ENCODE measurements at regions not wholly inside any gene's neighbourhood (a gene's known extent, or its start where the extent isn't known, plus 50 kb on each side); places are given as distances from the start of the nearest gene placed in this dataset.

DNA sequence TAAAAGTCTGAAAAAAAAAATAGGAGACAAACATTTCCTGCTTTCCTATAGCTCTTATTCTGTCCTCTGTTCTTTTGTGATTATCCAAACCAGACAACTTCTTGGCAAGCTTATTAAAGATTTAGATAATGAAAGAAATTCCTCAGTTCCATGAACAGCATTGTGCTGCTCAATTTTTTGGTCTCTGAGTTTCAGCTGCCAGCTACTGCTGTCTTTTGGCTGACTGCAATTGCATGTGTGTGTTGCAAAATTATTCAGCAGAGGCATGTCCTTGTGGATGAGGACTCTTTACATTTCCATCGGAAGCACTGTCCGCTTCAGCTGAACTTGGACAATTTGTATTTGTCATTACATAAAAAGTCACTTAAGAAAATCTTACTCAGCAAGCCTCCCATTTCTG is 397.3 kb upstream of the RASGRP1 start:
- H3K27ac Mint-ChIP-seq: no peak overlapping the region
- Histone ChIP-seq H3K9me3 (ENCODE audit: low read length) (no peaks in the 10 kb centered on the region), H3K4me3 (ENCODE audit: low read length) (no peak overlapping the region), H3K27me3 (ENCODE audit: insufficient read depth, low read length, poor library complexity, severe bottlenecking) (no peaks in the 10 kb centered on the region), H3K4me1 (ENCODE audit: insufficient read depth, low read length) (no peaks in the 10 kb centered on the region), H3K36me3 (ENCODE audit: insufficient read depth, low read length) (no peaks in the 10 kb centered on the region), H3K27ac (ENCODE audit: low read depth, low read length) (no peak overlapping the region)
- no peak overlapping the region for H3K4me3 Mint-ChIP-seq
- no peaks in the 10 kb centered on the region for H3K4me1 Mint-ChIP-seq
- CTCF ChIA-PET: no interaction called here
- POLR2A ChIA-PET: no interaction called here
- peaks cover 0 to 2% (median 0%) of the 10 kb centered on the region in 5 donors for H3K9me3 Mint-ChIP-seq
- peaks cover 2 to 5% of the 10 kb centered on the region in 2 donors for H3K27me3 Mint-ChIP-seq
- DNase-seq: no peak
- H3K36me3 Mint-ChIP-seq: no peaks in the 10 kb centered on the region

DNA sequence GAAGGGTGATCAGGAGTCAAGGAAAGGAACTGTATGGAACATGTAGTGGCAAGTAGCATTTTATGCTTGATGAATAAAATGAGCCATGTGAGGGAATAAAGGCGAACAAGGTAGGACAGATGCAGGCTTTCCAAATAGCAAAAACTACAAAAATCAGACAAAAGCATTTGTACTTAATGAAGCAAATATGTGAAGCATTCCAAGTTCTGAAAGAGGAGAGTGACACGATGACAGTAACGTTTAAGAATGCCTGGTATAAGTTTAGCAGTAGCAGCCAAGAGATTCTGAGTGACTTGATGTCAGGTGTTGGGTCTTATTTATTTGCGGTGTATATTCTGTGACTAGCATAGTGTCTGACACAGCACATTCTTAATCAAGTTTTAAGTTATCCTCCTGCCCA is 408.2 kb upstream of the RASGRP1 start:
- POLR2A ChIA-PET: no interaction called here
- H3K4me1 Mint-ChIP-seq: no peaks in the 10 kb centered on the region
- no peaks in the 10 kb centered on the region for H3K4me1 ChIP-seq (ENCODE audit: insufficient read depth, low read length)
- H3K4me3 Mint-ChIP-seq: no peak overlapping the region
- CTCF ChIA-PET: no interaction called here
- H3K36me3 ChIP-seq (ENCODE audit: insufficient read depth, low read length): no peaks in the 10 kb centered on the region
- DNase-seq: no peak
- H3K27ac ChIP-seq (ENCODE audit: low read depth, low read length): no peak overlapping the region
- H3K9me3 Mint-ChIP-seq: peaks cover 0 to 14% (median 8%) of the 10 kb centered on the region in 5 donors
- peak overlapping the region in 1 of 8 donors; percentile 6 for H3K27ac Mint-ChIP-seq
- H3K27me3 Mint-ChIP-seq: peaks cover 10 to 11% of the 10 kb centered on the region in 2 donors
- no peaks in the 10 kb centered on the region for H3K27me3 ChIP-seq (ENCODE audit: insufficient read depth, low read length, poor library complexity, severe bottlenecking)
- H3K9me3 ChIP-seq (ENCODE audit: low read length): no peaks in the 10 kb centered on the region
- H3K36me3 Mint-ChIP-seq: no peaks in the 10 kb centered on the region
- H3K4me3 ChIP-seq (ENCODE audit: low read length): no peak overlapping the region

DNA sequence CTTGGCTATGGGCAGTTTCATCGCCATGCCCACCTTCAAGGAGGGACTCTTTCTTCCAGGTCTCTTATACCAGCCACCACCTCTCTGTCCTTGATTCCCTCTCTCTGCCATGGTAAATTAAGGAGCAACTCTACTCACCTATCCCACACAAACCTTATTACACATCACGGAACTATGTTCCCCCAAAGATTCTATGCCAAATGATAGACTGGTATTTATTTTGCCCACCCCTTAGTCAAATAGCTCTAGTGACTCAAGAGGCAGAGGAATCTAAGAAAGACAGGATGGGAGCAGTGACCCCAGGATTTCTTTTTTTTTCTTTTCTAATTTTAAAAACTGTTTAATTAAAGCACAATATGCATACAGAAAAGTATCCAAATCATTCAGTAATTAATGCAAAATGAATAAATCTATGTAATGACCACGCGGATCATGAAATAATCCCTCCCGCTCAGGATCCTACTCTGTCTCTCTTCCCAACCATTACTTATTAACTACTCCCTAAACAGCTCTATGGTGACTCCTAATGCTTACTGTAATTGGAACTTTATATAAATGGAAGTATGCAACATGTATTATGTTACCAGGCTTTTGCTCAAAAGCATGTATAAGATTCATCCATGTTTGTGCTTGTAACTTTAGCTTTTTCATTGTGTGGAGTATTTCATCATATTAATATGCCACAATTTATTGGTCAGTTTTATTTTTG is 410.8 kb upstream of the RASGRP1 start:
- no peaks in the 10 kb centered on the region for H3K27me3 ChIP-seq (ENCODE audit: insufficient read depth, low read length, poor library complexity, severe bottlenecking)
- H3K36me3 ChIP-seq (ENCODE audit: insufficient read depth, low read length): no peaks in the 10 kb centered on the region
- H3K27ac ChIP-seq (ENCODE audit: low read depth, low read length): no peak overlapping the region
- no peaks in the 10 kb centered on the region for H3K4me1 Mint-ChIP-seq
- H3K4me3 Mint-ChIP-seq: no peak overlapping the region
- DNase-seq: no peak
- no peak overlapping the region for H3K27ac Mint-ChIP-seq
- H3K27me3 Mint-ChIP-seq: peaks cover 0 to 23% of the 10 kb centered on the region in 2 donors
- H3K4me1 ChIP-seq (ENCODE audit: insufficient read depth, low read length): no peaks in the 10 kb centered on the region
- no peaks in the 10 kb centered on the region for H3K9me3 ChIP-seq (ENCODE audit: low read length)
- H3K36me3 Mint-ChIP-seq: no peaks in the 10 kb centered on the region
- H3K9me3 Mint-ChIP-seq: peaks cover 12 to 29% (median 19%) of the 10 kb centered on the region in 5 donors
- no peak overlapping the region for H3K4me3 ChIP-seq (ENCODE audit: low read length)
- ChIA-PET CTCF (no interaction called here), POLR2A (no interaction called here)

DNA sequence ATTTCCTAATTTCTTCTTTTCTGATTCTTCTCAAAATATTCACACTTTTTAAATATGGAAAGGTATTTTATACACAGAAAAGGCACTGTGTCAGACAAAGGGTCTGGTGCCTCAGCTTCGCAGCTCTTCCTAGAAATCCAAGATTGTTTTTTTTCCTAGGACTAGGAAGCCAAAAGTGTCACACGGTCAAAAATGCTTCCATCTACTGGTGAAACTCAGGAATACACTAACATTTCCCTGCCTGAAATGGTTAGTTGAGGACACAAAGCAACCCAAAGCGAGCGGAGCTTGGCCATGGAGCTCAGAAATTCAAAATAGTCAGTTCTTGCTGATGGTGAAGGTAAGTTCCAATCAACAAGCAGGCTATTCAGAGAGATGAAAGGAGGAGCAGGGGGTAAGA is 426.5 kb upstream of the RASGRP1 start:
- H3K4me1 Mint-ChIP-seq: no peaks in the 10 kb centered on the region
- no peak overlapping the region for H3K4me3 Mint-ChIP-seq
- H3K9me3 Mint-ChIP-seq: no peaks in the 10 kb centered on the region
- peaks cover 5 to 9% of the 10 kb centered on the region in 2 donors for H3K27me3 Mint-ChIP-seq
- H3K27ac Mint-ChIP-seq: no peak overlapping the region
- Histone ChIP-seq H3K4me1 (ENCODE audit: insufficient read depth, low read length) (no peaks in the 10 kb centered on the region), H3K36me3 (ENCODE audit: insufficient read depth, low read length) (no peaks in the 10 kb centered on the region), H3K27ac (ENCODE audit: low read depth, low read length) (no peak overlapping the region), H3K27me3 (ENCODE audit: insufficient read depth, low read length, poor library complexity, severe bottlenecking) (no peaks in the 10 kb centered on the region), H3K9me3 (ENCODE audit: low read length) (no peaks in the 10 kb centered on the region), H3K4me3 (ENCODE audit: low read length) (no peak overlapping the region)
- no peaks in the 10 kb centered on the region for H3K36me3 Mint-ChIP-seq
- ChIA-PET CTCF (no interaction called here), POLR2A (no interaction called here)
- DNase-seq: no peak

DNA sequence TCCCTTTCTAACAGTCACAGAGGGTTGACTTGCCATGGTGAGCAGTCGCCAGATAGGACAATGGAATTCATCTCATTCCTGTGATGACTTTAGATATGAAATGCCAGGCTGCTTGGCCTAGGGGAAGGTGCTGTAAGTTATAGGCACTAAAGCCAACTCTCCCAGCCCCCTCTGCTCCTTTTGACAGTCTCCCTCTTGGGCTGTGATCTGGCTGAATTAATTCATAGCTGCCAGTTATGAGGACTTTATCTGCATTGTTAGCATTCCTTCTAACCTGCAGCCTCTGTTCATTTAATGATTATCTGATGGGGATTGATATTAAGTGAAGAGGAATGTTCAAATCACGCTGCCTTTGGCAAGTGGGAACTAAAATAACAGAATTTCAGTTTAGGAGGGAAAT is 427.1 kb upstream of the RASGRP1 start:
- DNase-seq: no peak
- H3K27ac ChIP-seq (ENCODE audit: low read depth, low read length): no peak overlapping the region
- no peaks in the 10 kb centered on the region for H3K9me3 ChIP-seq (ENCODE audit: low read length)
- Mint-ChIP-seq H3K9me3 (no peaks in the 10 kb centered on the region), H3K4me3 (no peak overlapping the region), H3K27ac (no peak overlapping the region), H3K36me3 (no peaks in the 10 kb centered on the region), H3K4me1 (no peaks in the 10 kb centered on the region), H3K27me3 (peaks cover 5 to 15% of the 10 kb centered on the region in 2 donors)
- H3K4me3 ChIP-seq (ENCODE audit: low read length): no peak overlapping the region
- no peaks in the 10 kb centered on the region for H3K27me3 ChIP-seq (ENCODE audit: insufficient read depth, low read length, poor library complexity, severe bottlenecking)
- ChIA-PET POLR2A (no interaction called here), CTCF (no interaction called here)
- no peaks in the 10 kb centered on the region for H3K36me3 ChIP-seq (ENCODE audit: insufficient read depth, low read length)
- no peaks in the 10 kb centered on the region for H3K4me1 ChIP-seq (ENCODE audit: insufficient read depth, low read length)

DNA sequence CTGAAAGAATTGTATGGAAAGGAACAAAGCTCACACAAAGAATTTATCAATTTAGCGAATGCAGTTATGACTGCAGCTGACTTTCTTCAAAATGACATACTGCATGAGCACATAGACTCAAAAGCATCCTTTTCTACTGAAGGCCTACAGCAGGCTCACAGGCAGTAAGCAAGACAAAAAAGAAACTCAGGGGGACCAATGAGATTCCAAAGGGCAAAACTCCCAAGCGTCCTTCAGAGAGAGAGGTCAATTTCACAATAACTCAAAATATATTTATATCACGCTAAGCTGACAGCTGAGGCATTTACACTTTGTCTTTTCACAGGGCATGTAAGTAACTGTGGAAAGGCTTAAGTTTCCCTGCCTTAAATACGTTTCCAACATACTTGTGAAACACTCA is 427.9 kb upstream of the RASGRP1 start:
- Mint-ChIP-seq H3K27me3 (peaks cover 5 to 22% of the 10 kb centered on the region in 2 donors), H3K36me3 (no peaks in the 10 kb centered on the region), H3K9me3 (no peaks in the 10 kb centered on the region), H3K4me3 (no peak overlapping the region), H3K27ac (peak overlapping the region in 1 of 8 donors; percentile 54), H3K4me1 (no peaks in the 10 kb centered on the region)
- CTCF ChIA-PET: no interaction called here
- Histone ChIP-seq H3K4me1 (ENCODE audit: insufficient read depth, low read length) (no peaks in the 10 kb centered on the region), H3K9me3 (ENCODE audit: low read length) (no peaks in the 10 kb centered on the region), H3K4me3 (ENCODE audit: low read length) (no peak overlapping the region), H3K36me3 (ENCODE audit: insufficient read depth, low read length) (no peaks in the 10 kb centered on the region), H3K27ac (ENCODE audit: low read depth, low read length) (no peak overlapping the region), H3K27me3 (ENCODE audit: insufficient read depth, low read length, poor library complexity, severe bottlenecking) (no peaks in the 10 kb centered on the region)
- DNase-seq: no peak
- POLR2A ChIA-PET: no interaction called here

DNA sequence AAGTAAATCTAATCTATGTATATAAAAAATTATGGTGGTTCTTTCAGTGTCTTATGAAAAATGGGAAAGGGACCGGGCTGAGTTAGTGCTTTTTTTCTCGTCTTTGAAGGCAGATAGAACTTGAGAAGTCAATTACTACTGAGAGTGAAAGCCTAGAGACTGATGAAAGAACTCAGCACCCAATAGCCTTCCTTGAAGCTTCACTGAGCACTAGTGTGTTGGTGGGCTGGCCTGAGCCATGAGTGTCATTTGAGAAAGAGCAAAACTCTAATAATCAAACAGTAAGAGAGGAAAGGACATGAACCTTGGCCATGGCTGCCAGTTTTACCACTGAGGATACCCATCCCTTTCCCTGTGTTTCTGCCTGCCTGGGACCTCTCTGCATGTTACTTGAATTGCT is 428.3 kb upstream of the RASGRP1 start:
- ChIA-PET POLR2A (no interaction called here), CTCF (no interaction called here)
- H3K4me3 ChIP-seq (ENCODE audit: low read length): no peak overlapping the region
- no peaks in the 10 kb centered on the region for H3K4me1 ChIP-seq (ENCODE audit: insufficient read depth, low read length)
- H3K27ac Mint-ChIP-seq: no peak overlapping the region
- no peak overlapping the region for H3K27ac ChIP-seq (ENCODE audit: low read depth, low read length)
- H3K27me3 ChIP-seq (ENCODE audit: insufficient read depth, low read length, poor library complexity, severe bottlenecking): no peaks in the 10 kb centered on the region
- H3K4me1 Mint-ChIP-seq: no peaks in the 10 kb centered on the region
- no peaks in the 10 kb centered on the region for H3K36me3 Mint-ChIP-seq
- no peaks in the 10 kb centered on the region for H3K9me3 ChIP-seq (ENCODE audit: low read length)
- DNase-seq: no peak
- H3K27me3 Mint-ChIP-seq: peaks cover 5 to 23% of the 10 kb centered on the region in 2 donors
- H3K4me3 Mint-ChIP-seq: no peak overlapping the region
- no peaks in the 10 kb centered on the region for H3K36me3 ChIP-seq (ENCODE audit: insufficient read depth, low read length)
- no peaks in the 10 kb centered on the region for H3K9me3 Mint-ChIP-seq

DNA sequence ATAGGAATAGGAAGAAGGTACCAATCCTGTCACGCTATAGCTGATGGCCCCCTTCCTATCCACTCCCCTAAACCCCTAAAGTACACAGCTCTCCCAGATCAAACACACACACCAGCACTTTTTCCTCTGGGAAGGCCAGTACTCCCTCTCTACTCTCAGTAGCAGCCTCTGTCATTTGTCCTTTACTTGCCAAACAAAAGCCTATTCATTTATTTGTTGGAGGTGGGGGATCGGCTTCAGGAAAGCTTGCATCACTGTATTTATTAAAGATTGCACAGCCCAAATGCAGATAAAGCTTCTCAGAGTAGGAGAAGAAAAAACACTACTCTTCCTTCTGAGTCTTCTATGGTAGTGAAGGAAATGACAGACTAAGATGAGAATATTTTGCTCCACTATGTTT is 429.7 kb upstream of the RASGRP1 start:
- H3K9me3 Mint-ChIP-seq: no peaks in the 10 kb centered on the region
- no peak for DNase-seq
- Histone ChIP-seq H3K9me3 (ENCODE audit: low read length) (no peaks in the 10 kb centered on the region), H3K36me3 (ENCODE audit: insufficient read depth, low read length) (no peaks in the 10 kb centered on the region), H3K27ac (ENCODE audit: low read depth, low read length) (no peak overlapping the region), H3K4me3 (ENCODE audit: low read length) (no peak overlapping the region), H3K27me3 (ENCODE audit: insufficient read depth, low read length, poor library complexity, severe bottlenecking) (peaks cover 4% of the 10 kb centered on the region), H3K4me1 (ENCODE audit: insufficient read depth, low read length) (no peaks in the 10 kb centered on the region)
- H3K4me3 Mint-ChIP-seq: no peak overlapping the region
- ChIA-PET POLR2A (no interaction called here), CTCF (no interaction called here)
- H3K27me3 Mint-ChIP-seq: peaks cover 7 to 27% of the 10 kb centered on the region in 2 donors
- no peaks in the 10 kb centered on the region for H3K36me3 Mint-ChIP-seq
- no peaks in the 10 kb centered on the region for H3K4me1 Mint-ChIP-seq
- H3K27ac Mint-ChIP-seq: no peak overlapping the region
